Mucosa of rectum (tissue), 2 donors: ENCODE measurements at regions not wholly inside any gene's neighbourhood (a gene's known extent, or its start where the extent isn't known, plus 50 kb on each side); places are given as distances from the start of the nearest gene placed in this dataset.
"Not testable (repeated sequence)": the region's sequence is repeated elsewhere in the genome, so short reads cannot be mapped to it uniquely, and the experiment has no call there.

Experiments used
- H3K27ac ChIP-seq, 2 donors: one replicate each; pipeline ENCODE4 v1.7.0; 2013; ENCODE audit warnings: inconsistent platforms in 2 of 2, low read depth in 2 of 2, low read length in 2 of 2
- H3K27me3 ChIP-seq, 2 donors: one replicate each; pipeline ENCODE4 v1.7.0; 2013; ENCODE audit warnings: low read length in 2 of 2; ENCODE audit not compliant: control insufficient read depth in 2 of 2, insufficient read depth in 2 of 2
- H3K36me3 ChIP-seq, 2 donors: one replicate each; pipeline ENCODE4 v1.7.0; 2013; ENCODE audit warnings: low read length in 2 of 2; ENCODE audit not compliant: control insufficient read depth in 2 of 2, insufficient read depth in 2 of 2
- H3K4me1 ChIP-seq, 2 donors: one replicate each; pipeline ENCODE4 v1.7.0; 2013; ENCODE audit warnings: low read length in 2 of 2, mild to moderate bottlenecking in 1 of 2; ENCODE audit not compliant: control insufficient read depth in 2 of 2, insufficient read depth in 2 of 2
- H3K4me3 ChIP-seq, 2 donors: one replicate each; pipeline ENCODE4 v1.7.0; 2013; ENCODE audit warnings: low read length in 2 of 2
- H3K9ac ChIP-seq, 2 donors: one replicate each; pipeline ENCODE4 v1.7.0; 2013; ENCODE audit warnings: low read length in 2 of 2, low read depth in 1 of 2, mild to moderate bottlenecking in 1 of 2
- H3K9me3 ChIP-seq, 2 donors: one replicate each; pipeline ENCODE4 v1.7.0; 2013; ENCODE audit warnings: low read length in 2 of 2; ENCODE audit not compliant: control insufficient read depth in 2 of 2
- donor health status: healthy.
- donor health status: Normal muscosa, but diverticular disease.

- H3K27me3 ChIP-seq, result no peaks in the 10 kb centered on the region
- no peaks in the 10 kb centered on the region for H3K4me1 ChIP-seq
- no peak overlapping the region for H3K9ac ChIP-seq
- H3K9me3 ChIP-seq, result no peaks in the 10 kb centered on the region
- no peak overlapping the region for H3K27ac ChIP-seq
- H3K36me3 ChIP-seq, result no peaks in the 10 kb centered on the region
- no peak overlapping the region for H3K4me3 ChIP-seq
Measured at GRCh38 chr11:57942808-57943207, 80.9 kb upstream of the OR9Q1 start.

DNA sequence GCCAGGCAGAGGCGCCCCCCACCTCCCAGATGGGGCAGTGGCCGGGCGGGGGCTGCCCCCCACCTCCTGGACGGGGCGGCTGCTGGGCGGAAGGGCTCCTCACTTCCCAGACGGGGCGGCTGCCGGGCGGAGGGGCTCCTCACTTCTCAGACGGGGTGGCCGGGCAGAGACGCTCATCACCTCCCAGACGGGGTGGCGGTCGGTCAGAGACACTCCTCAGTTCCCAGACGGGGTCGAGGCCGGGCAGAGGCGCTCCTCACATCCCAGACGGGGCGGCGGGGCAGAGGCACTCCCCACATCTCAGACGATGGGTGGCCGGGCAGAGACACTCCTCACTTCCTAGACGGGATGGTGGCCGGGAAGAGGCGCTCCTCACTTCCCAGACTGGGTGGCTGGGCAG, 79.9 kb upstream of the OR9Q1 start:
- H3K4me3 ChIP-seq, H3K27me3 ChIP-seq, H3K36me3 ChIP-seq, H3K4me1 ChIP-seq, H3K27ac ChIP-seq, H3K9ac ChIP-seq, H3K9me3 ChIP-seq: not testable (repeated sequence)

- no peak overlapping the region for H3K27ac ChIP-seq
- no peak overlapping the region for H3K4me3 ChIP-seq
- H3K27me3 ChIP-seq, result no peaks in the 10 kb centered on the region
Measured at GRCh38 chr11:57946628-57947027, 77.1 kb upstream of the OR9Q1 start.

GRCh38 chr11:57964660-57965059, 59.0 kb upstream of the OR9Q1 start:
- Histone ChIP-seq H3K9ac (no peak overlapping the region), H3K9me3 (no peaks in the 10 kb centered on the region), H3K4me3 (no peak overlapping the region), H3K4me1 (no peaks in the 10 kb centered on the region), H3K27me3 (no peaks in the 10 kb centered on the region), H3K36me3 (no peaks in the 10 kb centered on the region), H3K27ac (no peak overlapping the region)

More at GRCh38 chr11:57946628-57947027, 77.1 kb upstream of the OR9Q1 start:
- H3K36me3 ChIP-seq, result no peaks in the 10 kb centered on the region
- H3K9me3 ChIP-seq, result no peaks in the 10 kb centered on the region
- no peak overlapping the region for H3K9ac ChIP-seq
- no peaks in the 10 kb centered on the region for H3K4me1 ChIP-seq

DNA sequence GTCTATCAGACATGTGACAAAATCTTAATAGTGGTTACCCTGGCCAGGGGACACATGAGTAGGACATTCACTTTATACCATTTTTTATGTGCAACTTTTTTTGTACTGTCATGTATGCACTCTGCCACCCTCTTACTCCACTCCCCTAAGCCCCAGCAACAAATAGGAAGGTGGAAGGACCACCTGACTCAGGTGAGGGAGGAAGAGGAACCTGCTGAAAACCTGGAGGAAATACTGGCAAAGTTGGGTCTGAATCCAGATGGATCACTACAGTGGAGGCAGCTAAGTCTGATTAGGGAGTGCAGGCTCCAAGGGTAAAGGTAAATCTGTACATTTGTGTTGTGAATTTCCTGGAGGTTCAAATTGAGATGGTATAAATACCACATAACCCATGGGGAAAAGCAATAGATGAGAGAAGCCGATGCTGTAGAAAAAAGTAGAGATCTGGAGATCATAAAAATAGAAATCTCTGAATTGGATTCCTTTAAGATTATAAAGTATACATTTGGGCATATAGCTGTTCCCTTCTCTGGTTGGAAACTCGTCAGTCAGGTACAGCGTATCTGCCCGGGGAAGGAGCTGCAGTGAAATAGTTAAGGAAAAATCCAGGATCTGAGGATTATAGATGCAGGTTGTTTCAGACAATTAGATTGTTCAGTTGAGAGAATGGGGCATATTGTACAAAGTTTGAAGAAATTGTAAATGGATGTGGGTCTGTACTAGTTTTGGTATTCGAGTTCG, 52.2 kb upstream of the OR9Q1 start:
- no peaks in the 10 kb centered on the region for H3K9me3 ChIP-seq
- no peaks in the 10 kb centered on the region for H3K36me3 ChIP-seq
- H3K4me3 ChIP-seq, result no peak overlapping the region
- H3K27me3 ChIP-seq, result no peaks in the 10 kb centered on the region
- no peaks in the 10 kb centered on the region for H3K4me1 ChIP-seq
- H3K27ac ChIP-seq, result no peak overlapping the region
- H3K9ac ChIP-seq, result no peak overlapping the region

- Histone ChIP-seq H3K9me3 (no peaks in the 10 kb centered on the region), H3K4me1 (no peaks in the 10 kb centered on the region), H3K4me3 (no peak overlapping the region), H3K36me3 (no peaks in the 10 kb centered on the region), H3K27me3 (no peaks in the 10 kb centered on the region), H3K9ac (no peak overlapping the region), H3K27ac (no peak overlapping the region)
Measured at GRCh38 chr11:57972013-57972367, 51.7 kb upstream of the OR9Q1 start.
